Natural killer cell treated with Interleukin-12 subunit alpha and Interleukin-12 subunit beta and Interleukin-15 and Interleukin-18, amount 100 ng/mL, for 72 hours (primary cell): ENCODE measurements at regions not wholly inside any gene's neighbourhood (a gene's known extent, or its start where the extent isn't known, plus 50 kb on each side); places are given as distances from the start of the nearest gene placed in this dataset.

Source experiments
- ATAC-seq, 2 donors: fragments of 150-1000 bp; cut with Tn5 transposase in 1 of 2; sonication (Bioruptor Pico), chemical (Tn5 transposase) in 1 of 2; 2 replicates each; pipeline ENCODE4 v1.10.0; 2021
- DNase-seq: peaks from one replicate; pipeline ENCODE4 v3.0.0; 2022; ENCODE audit warnings: low spot score
- H3K27ac Mint-ChIP-seq, 2 donors: 1 replicate in 1 of 2; 2 replicates in 1 of 2; pipeline ENCODE4 v1.8.0; 2022; ENCODE audit warnings: mixed read lengths in 2 of 2, mild to moderate bottlenecking in 1 of 2, moderate library complexity in 1 of 2
- H3K27me3 Mint-ChIP-seq, 2 donors: 1 replicate in 1 of 2; 2 replicates in 1 of 2; pipeline ENCODE4 v1.8.0; 2022; ENCODE audit warnings: mixed read lengths in 2 of 2
- H3K36me3 Mint-ChIP-seq: one replicate; pipeline ENCODE4 v1.8.0; 2022; ENCODE audit warnings: mixed read lengths
- H3K4me1 Mint-ChIP-seq, 2 donors: 1 replicate in 1 of 2; 2 replicates in 1 of 2; pipeline ENCODE4 v1.8.0; 2022; ENCODE audit warnings: low read depth in 2 of 2, mixed read lengths in 2 of 2, mild to moderate bottlenecking in 1 of 2
- H3K4me3 Mint-ChIP-seq: one replicate; pipeline ENCODE4 v1.8.0; 2022; ENCODE audit warnings: mixed read lengths
- H3K9me3 Mint-ChIP-seq: 2 replicates; pipeline ENCODE4 v1.8.0; 2022; ENCODE audit warnings: mixed read lengths

DNA sequence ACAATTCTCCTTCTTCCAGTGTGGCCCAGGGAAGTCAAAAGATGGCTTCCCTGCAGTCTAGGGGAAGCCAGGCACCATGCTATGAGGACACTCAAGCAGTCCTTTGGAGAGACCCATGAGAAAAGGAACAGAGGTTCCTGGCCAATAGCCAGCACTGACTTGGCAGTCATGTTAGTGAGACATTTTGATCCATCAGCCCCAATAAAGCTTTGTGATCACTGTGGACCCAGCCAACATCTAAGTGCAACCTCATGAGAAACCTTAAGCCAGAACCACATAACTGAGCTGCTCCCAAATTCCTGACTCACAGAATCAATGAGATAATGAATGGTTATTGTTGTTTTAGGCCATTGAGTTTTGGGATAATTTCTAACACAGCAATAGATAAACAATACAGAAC lies 51.0 kb upstream of the NAP1L1 start:
- no peak overlapping the region for H3K4me3 Mint-ChIP-seq
- DNase-seq (no peak), ATAC-seq (no peak)
- H3K9me3 Mint-ChIP-seq = no peaks in the 10 kb centered on the region
- H3K27me3 Mint-ChIP-seq = peaks cover 6 to 18% of the 10 kb centered on the region in 2 donors
- H3K36me3 Mint-ChIP-seq = peaks cover 5% of the 10 kb centered on the region
- no peaks in the 10 kb centered on the region for H3K4me1 Mint-ChIP-seq
- H3K27ac Mint-ChIP-seq = no peak overlapping the region
